ENCODE measurements at regions not wholly inside any gene's neighbourhood (a gene's known extent, or its start where the extent isn't known, plus 50 kb on each side); places are given as distances from the start of the nearest gene placed in this dataset.

- TF ChIP-seq FOXM1 (IDR thresholded peaks at IDR 0.05; ENCODE audit: borderline replicate concordance): no peak
- TF ChIP-seq, protein P1, sequence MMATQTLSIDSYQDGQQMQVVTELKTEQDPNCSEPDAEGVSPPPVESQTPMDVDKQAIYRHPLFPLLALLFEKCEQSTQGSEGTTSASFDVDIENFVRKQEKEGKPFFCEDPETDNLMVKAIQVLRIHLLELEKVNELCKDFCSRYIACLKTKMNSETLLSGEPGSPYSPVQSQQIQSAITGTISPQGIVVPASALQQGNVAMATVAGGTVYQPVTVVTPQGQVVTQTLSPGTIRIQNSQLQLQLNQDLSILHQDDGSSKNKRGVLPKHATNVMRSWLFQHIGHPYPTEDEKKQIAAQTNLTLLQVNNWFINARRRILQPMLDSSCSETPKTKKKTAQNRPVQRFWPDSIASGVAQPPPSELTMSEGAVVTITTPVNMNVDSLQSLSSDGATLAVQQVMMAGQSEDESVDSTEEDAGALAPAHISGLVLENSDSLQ (IDR thresholded peaks at IDR 0.05): no peak
- no peak for TF ChIP-seq NFRKB (IDR thresholded peaks at IDR 0.05)
- no peak for TF ChIP-seq BHLHE40 (IDR thresholded peaks at IDR 0.05; ENCODE audit: borderline replicate concordance)
- no peak for TF ChIP-seq SP1 (IDR thresholded peaks at IDR 0.05)
- no peak for TF ChIP-seq ELF4 (IDR thresholded peaks at IDR 0.05)
- no peak for TF ChIP-seq TARDBP (IDR thresholded peaks at IDR 0.05)
- TF ChIP-seq L3MBTL2 (conservative IDR thresholded peaks at IDR 0.05): no peak
- no peak for TF ChIP-seq FOXK2 (IDR thresholded peaks at IDR 0.05)
- TF ChIP-seq HDGF (IDR thresholded peaks at IDR 0.05; ENCODE audit: borderline replicate concordance): no peak
- TF ChIP-seq SUZ12 (IDR thresholded peaks at IDR 0.05): no peak
- no peak for TF ChIP-seq FOXA1 (IDR thresholded peaks at IDR 0.05)
- no peak for TF ChIP-seq LEF1 (IDR thresholded peaks at IDR 0.05; ENCODE audit: borderline replicate concordance)
Measured at GRCh38 chr10:78688230-78688900, 380.4 kb upstream of the ZMIZ1 start.

All from HEK293T (cell line).